ENCODE measurements at regions not wholly inside any gene's neighbourhood (a gene's known extent, or its start where the extent isn't known, plus 50 kb on each side); places are given as distances from the start of the nearest gene placed in this dataset.

DNA sequence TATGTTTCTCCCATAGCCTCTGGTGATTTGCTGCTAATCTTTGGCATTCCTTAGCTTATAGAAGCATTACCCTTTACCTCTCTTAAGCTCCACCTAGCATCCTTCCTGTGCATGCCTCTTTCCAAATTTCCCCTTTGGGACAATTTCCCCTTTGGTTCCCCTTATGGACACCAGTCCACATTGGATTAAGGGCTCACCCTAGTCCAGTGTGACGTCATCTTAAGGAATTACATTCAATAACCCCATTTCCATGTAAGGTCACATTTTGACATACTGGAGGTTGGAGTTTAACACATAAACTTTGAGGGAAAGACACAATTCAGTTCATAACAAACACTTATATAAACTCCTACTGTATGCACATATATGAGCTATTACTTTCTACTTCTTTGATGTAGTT, 916.6 kb downstream of the SLC4A3 start:
- TF ChIP-seq CTCF (IDR thresholded peaks at IDR 0.05) = no peak
- no peak for TF ChIP-seq POLR2A (IDR thresholded peaks at IDR 0.05)
